A549 (cell line): ENCODE measurements at regions not wholly inside any gene's neighbourhood (a gene's known extent, or its start where the extent isn't known, plus 50 kb on each side); places are given as distances from the start of the nearest gene placed in this dataset.
"Not testable (repeated sequence)": the region's sequence is repeated elsewhere in the genome, so short reads cannot be mapped to it uniquely, and the experiment has no call there.

Experiments used
- CEBPB ChIP-seq, 2 experiments: fragments of >200 bp in 1 of 2; sonication (Bioruptor Twin) in 1 of 2; formaldehyde crosslinking in 1 of 2; IDR thresholded peaks; 2 replicates each; pipeline ENCODE4 v1.6.1; 2012 to 2016
- CTCF ChIP-seq: fragments of >200 bp; sonication (Bioruptor Twin); formaldehyde crosslinking; IDR thresholded peaks from 3 replicates; pipeline ENCODE4 v1.5.1; 2016
- ESRRA ChIP-seq: fragments of 150-350 bp; IDR thresholded peaks from 2 replicates; pipeline ENCODE4 v1.6.1; 2014; ENCODE audit warnings: mild to moderate bottlenecking, low read length, borderline replicate concordance
- HDAC2 ChIP-seq: fragments of 200-600 bp; sonication (generic); IDR thresholded peaks from 2 replicates; pipeline ENCODE4 v1.6.1; 2016
- JUNB ChIP-seq: fragments of >200 bp; sonication (Bioruptor Twin); formaldehyde crosslinking; IDR thresholded peaks from 2 replicates; pipeline ENCODE4 v1.6.1; 2016
- PHF8 ChIP-seq: fragments of 200-600 bp; sonication (generic); IDR thresholded peaks from 2 replicates; pipeline ENCODE4 v1.6.1; 2016; ENCODE audit warnings: low read depth, mild to moderate bottlenecking, antibody characterized with exemption, moderate library complexity, borderline replicate concordance
- POLR2A ChIP-seq: IDR thresholded peaks from 2 replicates; pipeline ENCODE4 v1.6.1; 2012; ENCODE audit warnings: mild to moderate bottlenecking, low read length
- POLR2AphosphoS2 ChIP-seq: conservative IDR thresholded peaks from 2 replicates; pipeline ENCODE4 v1.6.1; 2012; ENCODE audit warnings: low read length, improper control_type of control experiment, inconsistent platforms
- REST ChIP-seq: fragments of 200-600 bp; sonication (generic); IDR thresholded peaks from 2 replicates; pipeline ENCODE4 v1.6.1; 2016; ENCODE audit warnings: antibody characterized with exemption, mild to moderate bottlenecking, moderate library complexity
- ZFP36 ChIP-seq: fragments of 450-650 bp; IDR thresholded peaks from 2 replicates; pipeline ENCODE4 v1.6.1; 2014; ENCODE audit warnings: borderline replicate concordance; ENCODE audit not compliant: partially characterized antibody

- TF ChIP-seq CTCF; POLR2AphosphoS2; POLR2A; REST; ZFP36; PHF8; ESRRA; CEBPB (IDR thresholded peaks at IDR 0.05); JUNB; HDAC2: not testable (repeated sequence)
These were observed 662.5 kb upstream of the LUZP2 start for GRCh38 chr11:23834306-23834705.
